ENCODE measurements at regions not wholly inside any gene's neighbourhood (a gene's known extent, or its start where the extent isn't known, plus 50 kb on each side); places are given as distances from the start of the nearest gene placed in this dataset.
A peak's percentile ranks its signal among the peaks of the same experiment; 100 is the strongest.

GRCh38 chr1:94325377-94326302 lies 88.3 kb upstream of the ARHGAP29 start:
- DNase-seq (ENCODE audit: low read depth), result peak; percentile 99

DNA sequence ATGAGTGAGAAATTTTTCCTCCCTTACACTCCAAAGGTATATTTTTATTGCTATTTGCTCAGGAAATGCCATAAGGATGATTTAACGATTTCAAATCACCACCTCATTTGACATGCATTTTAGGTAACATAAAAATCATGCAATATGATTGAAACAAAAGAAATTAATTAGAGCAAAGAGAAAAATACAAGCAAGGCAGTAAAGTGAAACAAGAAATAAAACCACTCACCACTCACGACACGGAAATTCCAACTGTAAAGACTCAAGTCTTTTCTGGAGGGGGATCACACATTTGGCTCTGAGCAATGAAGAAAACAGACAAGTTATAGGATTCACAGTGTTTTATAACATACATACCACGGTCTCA lies 86.8 kb upstream of the ARHGAP29 start:
- DNase-seq (ENCODE audit: low read depth), result peak; percentile 70

DNA sequence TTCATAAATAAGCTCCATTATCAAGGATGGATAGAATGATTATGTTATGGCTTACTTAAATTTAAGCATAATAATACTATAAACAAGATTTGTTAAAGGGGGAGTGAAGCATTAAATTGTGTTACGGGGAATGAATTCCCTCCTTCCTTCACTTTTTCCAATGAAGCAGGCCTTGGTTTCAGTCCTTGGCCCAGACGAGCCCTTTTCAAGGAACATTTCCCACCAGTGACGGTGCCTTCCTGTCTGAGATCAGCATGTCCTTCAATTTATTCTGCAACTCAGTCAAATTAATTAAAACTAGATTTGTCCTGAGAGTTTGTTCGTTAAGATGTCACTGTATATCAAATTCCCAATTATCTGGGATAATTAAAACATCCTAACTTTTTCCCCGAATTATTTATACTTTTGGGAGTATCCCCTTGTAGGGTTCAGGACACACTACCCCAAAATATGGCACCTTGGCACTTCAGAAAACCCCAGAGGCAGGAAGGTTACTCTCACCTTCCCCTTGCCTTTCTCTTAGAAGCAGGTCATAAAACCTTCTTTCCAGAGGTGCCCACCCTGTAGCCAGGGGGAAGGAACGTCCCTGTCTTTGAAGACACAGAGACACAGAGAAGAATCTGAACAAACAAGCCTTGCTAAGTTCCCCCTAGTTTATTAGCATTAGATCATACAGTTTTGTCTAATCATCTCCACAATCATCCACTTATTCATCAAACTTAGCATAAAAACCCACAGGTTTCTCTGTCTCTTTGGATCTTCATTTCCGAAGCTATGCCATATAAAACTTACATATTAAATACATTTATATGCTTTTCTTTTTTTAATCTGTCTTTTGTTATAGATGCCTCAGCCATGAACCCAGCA lies 86.2 kb upstream of the ARHGAP29 start:
- no peak for DNase-seq (ENCODE audit: low read depth)

GRCh38 chr1:94322696-94323095 lies 85.3 kb upstream of the ARHGAP29 start:
- DNase-seq (ENCODE audit: low read depth), result peak; percentile 48

GRCh38 chr1:94321662-94322061 lies 84.3 kb upstream of the ARHGAP29 start:
- DNase-seq (ENCODE audit: low read depth), result peak; percentile 52

GRCh38 chr1:94319319-94320102 lies 82.1 kb upstream of the ARHGAP29 start:
- no peak for DNase-seq (ENCODE audit: low read depth)

DNA sequence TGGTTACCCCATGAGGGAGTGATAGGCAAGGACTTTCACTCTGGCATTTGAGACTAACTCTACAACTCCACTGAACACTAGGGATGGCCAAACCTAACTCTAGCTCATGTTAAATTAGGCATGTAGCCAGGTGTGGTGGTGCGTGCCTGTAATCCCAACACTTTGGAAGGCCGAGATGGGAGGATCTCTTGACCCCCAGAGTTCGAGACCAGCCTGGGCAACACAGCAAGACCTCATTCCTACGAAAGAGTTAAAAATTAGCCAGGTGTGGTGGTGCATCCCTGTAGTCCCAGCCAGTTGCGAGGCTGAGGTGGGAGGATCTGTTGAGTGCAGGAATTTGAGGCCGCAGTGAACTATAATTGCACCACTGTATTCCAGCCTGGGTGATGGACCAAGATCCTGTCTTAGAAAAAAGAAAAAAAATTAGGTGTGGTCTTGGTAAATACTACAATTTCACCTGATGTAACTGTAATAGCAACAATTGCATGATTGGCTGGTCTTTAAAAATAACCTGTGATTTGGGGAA lies 81.2 kb upstream of the ARHGAP29 start:
- DNase-seq (ENCODE audit: low read depth), result no peak

DNA sequence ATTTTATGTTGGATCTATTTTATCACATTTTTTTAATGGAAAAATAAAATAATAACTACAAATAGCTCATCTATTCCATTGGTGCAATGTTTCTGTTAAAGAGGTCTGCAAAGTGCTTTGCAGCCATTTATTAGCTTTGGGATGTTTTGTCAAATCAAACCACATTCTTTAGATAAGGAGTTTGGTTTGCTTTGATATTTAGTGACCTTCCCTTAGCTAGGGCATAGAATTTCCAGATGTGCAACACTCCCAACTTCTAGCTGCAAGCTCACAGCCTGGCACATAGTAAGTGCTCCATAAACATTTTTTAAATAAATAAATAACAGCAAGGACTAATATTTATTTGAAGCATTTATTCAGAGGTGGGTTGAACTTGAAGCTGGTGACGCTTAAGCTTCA lies 80.4 kb upstream of the ARHGAP29 start:
- DNase-seq (ENCODE audit: low read depth), result no peak

- peak; percentile 49 for DNase-seq (ENCODE audit: low read depth)
Observed at GRCh38 chr1:94316836-94317789, 79.7 kb upstream of the ARHGAP29 start.

GRCh38 chr1:94316183-94316582 lies 78.8 kb upstream of the ARHGAP29 start:
- DNase-seq (ENCODE audit: low read depth), result no peak

GRCh38 chr1:94315552-94316116 lies 78.2 kb upstream of the ARHGAP29 start:
- DNase-seq (ENCODE audit: low read depth), result no peak

DNA sequence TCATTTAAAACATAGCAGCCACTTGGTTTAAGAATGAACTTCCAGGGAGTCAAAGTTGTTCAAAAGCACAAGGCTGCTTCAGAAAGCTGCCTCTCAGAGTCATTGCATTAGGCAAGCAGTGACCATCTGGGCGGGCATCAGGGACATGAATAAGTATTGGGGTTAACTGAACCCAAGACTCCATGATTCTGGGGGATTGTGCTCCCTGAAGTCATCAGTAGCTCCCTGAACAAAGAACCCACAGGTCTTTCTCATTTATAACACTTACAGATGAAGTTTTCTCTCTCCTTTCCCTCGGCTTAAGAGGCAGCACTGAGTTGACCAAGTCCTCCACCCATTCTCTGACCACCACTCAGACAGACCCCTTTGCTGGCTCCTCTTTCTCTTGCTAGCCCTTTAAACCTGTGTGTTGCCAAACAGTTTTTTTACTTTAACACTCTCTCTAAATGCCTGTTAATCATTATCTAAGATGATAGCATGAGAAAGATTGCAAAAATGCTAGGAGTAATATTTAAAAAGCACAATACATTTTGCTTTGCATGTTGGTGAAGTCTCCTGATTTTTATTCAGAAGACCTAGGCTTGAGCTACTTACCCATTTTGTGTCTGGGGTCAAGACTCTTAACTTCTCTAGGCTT lies 77.0 kb upstream of the ARHGAP29 start:
- no peak for DNase-seq (ENCODE audit: low read depth)

DNA sequence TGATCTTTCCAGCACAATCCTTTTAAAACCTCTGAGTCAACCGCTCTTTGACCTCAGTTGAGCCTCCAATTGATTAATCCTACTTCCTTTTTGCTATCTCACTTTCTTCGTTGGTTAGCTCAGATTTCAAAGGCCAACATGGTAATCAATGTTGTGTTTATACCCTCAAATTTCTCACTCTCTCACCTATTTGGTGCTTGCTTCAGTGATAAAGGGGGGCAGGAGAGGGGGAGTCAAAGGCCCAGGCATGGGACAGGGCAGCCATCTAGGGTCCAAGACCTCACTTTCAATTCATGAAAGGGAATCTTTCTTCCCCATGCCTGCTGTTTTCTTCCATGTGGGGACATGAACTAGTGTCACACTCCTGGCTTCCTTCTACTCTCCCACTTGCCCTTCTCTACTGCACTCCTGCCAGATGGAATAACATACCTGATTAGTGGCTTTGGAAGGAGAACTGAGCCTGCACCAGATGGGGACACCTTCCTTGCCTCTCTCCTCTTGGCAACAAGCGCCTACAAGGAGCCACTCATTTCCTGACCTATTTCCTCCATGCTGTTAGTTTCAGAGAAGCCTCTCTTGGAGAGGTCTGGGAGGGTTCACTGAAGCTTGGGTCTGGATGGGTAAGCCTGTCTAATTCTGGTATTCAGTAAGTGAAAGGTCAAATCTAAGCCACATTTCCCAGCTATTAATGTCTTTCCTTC lies 73.3 kb upstream of the ARHGAP29 start:
- DNase-seq (ENCODE audit: low read depth), result no peak

DNA sequence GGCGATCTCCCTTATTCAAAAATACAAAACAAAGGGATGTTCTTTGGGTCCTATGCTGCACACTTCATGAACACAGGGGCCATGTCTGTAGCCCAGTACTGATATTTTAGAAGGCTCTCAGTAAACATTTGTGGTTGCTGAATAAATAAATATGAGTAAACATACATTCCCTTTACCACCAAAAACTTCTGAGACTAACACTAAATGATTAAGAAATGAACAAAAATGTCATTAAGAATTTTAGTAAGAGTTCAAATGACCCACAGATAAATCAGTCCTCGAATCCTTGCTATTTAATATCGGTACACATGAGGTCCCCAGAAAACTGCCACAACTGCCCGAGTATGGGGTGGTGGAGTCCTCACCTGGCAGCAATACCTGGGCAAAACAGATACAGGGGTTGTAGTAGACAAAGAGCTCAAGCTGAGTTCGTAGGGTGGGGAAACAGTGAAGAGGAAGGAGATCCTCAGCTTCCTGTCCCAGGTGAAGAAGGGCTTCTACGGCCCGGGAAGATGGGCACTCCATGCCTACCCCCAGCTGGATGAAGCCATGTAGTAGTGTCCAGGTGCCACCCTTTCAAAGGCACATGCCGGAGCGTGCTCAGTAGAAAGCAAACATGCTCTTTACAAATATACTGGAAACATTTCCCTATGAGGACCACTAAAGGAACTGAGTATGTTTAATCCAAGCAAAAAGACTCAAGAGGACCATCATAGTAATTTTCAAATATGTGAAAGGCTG lies 72.6 kb upstream of the ARHGAP29 start:
- no peak for DNase-seq (ENCODE audit: low read depth)

GRCh38 chr1:94309216-94309615 lies 71.8 kb upstream of the ARHGAP29 start:
- DNase-seq (ENCODE audit: low read depth), result no peak

DNA sequence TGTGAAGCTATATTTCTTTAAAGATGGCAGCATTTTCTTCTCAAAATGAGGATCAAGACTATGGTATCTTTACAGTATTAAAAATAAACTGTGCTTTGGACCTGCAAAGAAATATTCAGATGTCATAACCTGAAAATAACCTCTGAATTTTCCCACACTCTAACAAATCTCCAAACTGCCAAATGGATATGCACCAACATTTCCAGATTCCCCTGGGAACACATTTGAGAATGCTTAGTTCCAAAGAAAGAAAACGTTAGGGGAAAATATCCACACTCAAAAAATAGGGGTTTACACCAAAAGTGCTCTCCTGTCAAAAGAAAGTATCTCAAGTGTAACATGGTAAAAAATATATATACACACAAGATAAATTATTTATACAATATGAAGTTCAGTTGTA lies 69.1 kb upstream of the ARHGAP29 start:
- DNase-seq (ENCODE audit: low read depth), result no peak

DNA sequence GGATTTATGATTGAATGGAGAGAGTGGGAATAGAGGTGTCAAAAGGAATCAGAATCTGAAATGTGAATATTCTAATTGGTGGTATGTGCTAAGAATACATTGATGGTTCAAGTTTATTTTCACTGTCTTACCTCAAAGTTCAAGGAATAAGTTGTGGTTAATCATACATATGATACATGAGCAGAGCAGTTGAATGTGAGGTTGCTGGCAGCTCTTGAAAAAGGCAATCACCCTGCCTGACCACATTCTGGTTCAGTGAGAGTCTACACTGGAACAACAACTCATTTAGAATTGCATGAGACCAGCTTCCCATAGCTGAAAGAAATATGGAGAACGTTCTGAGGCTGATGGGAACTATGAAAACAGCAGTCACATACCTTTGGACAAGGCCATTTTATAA lies 68.3 kb upstream of the ARHGAP29 start:
- peak; percentile 72 for DNase-seq (ENCODE audit: low read depth)

DNA sequence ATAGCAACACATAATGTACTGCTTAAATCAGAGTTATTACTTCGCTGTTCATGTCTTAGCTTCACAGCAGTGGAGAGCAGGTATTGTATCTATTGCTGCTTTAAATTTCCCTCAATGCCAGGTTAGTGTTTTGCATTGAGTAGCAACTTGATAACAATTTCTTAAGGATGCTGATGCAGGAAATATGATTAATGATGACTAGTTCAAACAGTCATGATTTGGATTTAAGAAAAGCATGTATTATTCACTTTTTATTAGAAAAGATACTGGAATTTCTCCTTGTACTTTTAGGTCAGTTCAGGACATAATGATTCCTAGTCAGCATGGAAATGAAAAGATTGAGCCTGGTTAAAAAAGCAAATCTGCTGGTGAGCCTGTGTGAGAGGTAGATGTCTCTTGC lies 67.2 kb upstream of the ARHGAP29 start:
- peak; percentile 21 for DNase-seq (ENCODE audit: low read depth)

- no peak for DNase-seq (ENCODE audit: low read depth)
Observed at GRCh38 chr1:94303005-94303404, 65.6 kb upstream of the ARHGAP29 start.
